LNCaP clone FGC (cell line): ENCODE measurements at regions not wholly inside any gene's neighbourhood (a gene's known extent, or its start where the extent isn't known, plus 50 kb on each side); places are given as distances from the start of the nearest gene placed in this dataset.
"Not testable (repeated sequence)": the region's sequence is repeated elsewhere in the genome, so short reads cannot be mapped to it uniquely, and the experiment has no call there.

ENCODE experiments used
- DNase-seq: peaks from one replicate; pipeline ENCODE4 v3.0.0-alpha.2; 2011; ENCODE audit warnings: low read depth
- H3K4me3 ChIP-seq: 2 replicates; pipeline ENCODE4 v1.5.1; 2011; ENCODE audit warnings: mild to moderate bottlenecking, low read depth, low read length, control low read depth
- TF ChIP-seq, protein P1 (sequence below): IDR thresholded peaks from 2 replicates; pipeline ENCODE4 v1.5.1; 2012; ENCODE audit warnings: mild to moderate bottlenecking; ENCODE audit not compliant: control insufficient read depth, insufficient read depth; ENCODE audit errors: extremely low read depth

DNA sequence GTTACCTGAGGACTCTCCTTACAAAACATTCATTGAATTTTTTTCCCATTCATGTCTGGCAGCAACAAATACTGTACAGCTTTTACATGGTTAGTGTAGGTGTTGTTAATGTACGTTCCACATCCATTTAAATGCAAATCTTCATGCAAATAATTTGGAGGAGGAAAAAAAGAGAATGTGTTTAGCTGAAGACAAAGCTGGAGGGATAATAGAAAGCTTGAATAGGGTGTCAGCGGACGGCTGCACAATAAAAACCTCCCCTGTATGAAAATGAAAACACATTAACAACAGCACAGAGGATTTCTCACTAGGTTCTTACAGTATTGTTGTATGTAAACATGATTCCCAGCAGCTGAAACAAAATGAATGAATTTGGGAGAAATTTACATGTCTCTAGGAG is 231.5 kb downstream of the ZNF608 start:
- H3K4me3 ChIP-seq, result no peak overlapping the region
- no peak for DNase-seq
- TF ChIP-seq, protein P1, sequence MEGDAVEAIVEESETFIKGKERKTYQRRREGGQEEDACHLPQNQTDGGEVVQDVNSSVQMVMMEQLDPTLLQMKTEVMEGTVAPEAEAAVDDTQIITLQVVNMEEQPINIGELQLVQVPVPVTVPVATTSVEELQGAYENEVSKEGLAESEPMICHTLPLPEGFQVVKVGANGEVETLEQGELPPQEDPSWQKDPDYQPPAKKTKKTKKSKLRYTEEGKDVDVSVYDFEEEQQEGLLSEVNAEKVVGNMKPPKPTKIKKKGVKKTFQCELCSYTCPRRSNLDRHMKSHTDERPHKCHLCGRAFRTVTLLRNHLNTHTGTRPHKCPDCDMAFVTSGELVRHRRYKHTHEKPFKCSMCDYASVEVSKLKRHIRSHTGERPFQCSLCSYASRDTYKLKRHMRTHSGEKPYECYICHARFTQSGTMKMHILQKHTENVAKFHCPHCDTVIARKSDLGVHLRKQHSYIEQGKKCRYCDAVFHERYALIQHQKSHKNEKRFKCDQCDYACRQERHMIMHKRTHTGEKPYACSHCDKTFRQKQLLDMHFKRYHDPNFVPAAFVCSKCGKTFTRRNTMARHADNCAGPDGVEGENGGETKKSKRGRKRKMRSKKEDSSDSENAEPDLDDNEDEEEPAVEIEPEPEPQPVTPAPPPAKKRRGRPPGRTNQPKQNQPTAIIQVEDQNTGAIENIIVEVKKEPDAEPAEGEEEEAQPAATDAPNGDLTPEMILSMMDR, result no peak

DNA sequence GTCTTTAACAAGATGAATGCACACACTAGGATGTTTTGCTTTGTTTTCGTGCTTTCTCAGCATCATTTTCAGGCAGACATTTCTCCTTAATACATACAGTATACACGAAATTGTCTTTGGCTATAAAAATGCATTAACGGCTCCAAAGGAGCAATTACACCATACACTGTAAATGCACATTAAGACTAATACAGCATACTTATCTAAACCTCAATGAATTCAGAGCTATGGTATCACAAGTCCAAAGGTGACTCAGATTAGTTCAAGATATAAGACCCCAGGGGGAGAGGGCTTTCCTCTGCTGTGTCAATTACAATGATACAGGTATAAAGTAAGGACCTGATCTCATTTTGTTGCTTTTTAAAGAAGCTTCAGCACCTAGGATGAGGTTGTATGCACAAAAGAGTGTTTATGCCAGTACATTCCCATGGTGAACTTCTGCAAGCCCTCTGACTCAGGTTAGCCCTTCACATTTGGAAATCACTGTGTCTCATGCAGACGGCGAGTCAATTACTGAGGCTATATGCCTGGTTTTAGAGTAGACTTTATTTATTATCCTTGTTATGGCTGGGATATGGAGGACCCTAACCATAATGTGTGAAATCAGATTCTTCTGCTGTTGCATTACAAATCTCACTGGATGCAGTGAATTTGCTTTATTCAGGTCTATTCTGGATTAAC is 233.3 kb downstream of the ZNF608 start:
- H3K4me3 ChIP-seq, result no peak overlapping the region
- TF ChIP-seq, protein P1, result no peak
- DNase-seq, result no peak

DNA sequence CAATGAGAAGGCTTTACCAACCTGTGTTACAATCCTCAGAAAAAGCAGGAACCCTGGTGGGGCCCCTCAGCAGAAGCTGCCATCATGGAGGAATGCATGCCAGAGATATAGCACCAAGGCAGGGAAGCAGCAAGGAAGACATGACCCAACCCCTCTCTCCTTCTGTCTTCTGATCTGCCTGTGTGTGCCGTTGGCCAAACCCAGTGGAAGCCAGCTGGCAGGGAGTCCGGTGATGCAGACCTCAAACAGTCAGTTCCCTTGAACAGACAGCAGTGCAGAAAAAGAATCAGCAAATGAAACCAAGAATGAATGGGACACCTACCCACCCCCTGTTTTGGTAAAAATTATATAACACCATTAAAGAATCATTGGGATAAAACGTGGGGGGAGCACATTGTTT is 234.2 kb downstream of the ZNF608 start:
- TF ChIP-seq, protein P1, result no peak
- no peak for DNase-seq
- no peak overlapping the region for H3K4me3 ChIP-seq

GRCh38 chr5:124511791-124512190 is 234.6 kb downstream of the ZNF608 start:
- TF ChIP-seq, protein P1, result no peak
- DNase-seq, result no peak
- H3K4me3 ChIP-seq, result no peak overlapping the region

DNA sequence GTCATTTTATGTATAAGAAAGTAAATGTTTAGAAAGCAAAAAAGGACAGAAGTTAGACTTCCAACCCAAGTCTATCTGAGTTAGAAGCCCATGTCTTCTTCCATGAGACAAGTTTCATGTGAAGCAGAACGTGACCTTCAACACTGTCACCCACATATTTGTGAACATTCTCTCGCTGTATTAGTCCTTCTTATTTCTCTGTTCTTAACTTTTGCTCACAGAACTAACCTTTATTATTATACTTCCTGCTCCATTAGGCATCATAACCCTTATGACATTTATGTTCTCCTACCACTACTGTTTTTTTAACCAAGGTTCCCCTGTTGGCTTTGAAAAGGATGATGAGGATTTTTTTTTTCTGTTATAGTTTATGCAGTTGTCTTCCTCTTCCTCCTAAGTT is 238.8 kb downstream of the ZNF608 start:
- H3K4me3 ChIP-seq, result no peak overlapping the region
- DNase-seq, result no peak
- TF ChIP-seq, protein P1, result no peak

DNA sequence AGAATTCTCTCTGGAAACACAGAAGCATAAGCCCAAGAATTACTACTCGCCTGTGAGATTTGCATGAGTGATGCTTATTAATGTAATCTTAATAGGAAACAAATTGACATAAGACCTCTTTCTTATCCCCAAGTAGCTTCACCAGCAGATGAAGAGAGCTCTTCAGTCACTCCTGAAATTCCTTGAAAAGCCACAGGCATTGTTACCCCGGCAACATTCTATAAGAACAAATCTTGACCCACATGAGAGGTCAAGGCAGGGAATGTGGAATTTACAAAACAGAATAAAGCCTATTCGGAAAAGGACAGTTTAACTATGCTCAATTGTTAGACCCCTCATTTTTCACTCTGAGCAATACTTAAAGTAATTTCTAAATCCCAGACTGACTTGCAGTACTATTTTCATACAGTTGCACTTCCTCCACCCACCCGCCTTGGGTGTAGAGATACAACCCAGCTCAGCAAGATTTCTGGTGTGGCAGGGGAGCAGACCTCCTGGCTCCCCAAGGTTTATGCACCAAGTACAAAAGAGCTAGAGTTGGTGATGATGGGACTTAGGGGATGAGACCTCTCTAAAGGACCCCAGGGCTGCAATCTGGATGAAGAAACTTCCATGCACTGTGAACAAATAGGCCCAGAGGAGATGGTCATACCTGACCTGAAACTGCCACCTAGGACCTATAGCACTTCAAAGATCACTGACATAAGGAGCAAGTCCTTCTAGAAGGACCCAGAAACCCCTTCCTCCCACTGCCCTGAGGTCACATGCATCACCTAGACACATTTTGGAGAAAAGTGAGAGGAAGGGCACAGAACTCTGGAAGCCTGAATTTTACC is 242.1 kb downstream of the ZNF608 start:
- no peak for DNase-seq
- no peak overlapping the region for H3K4me3 ChIP-seq
- TF ChIP-seq, protein P1, result no peak

- no peak overlapping the region for H3K4me3 ChIP-seq
- DNase-seq, result no peak
- TF ChIP-seq, protein P1, result no peak
These were observed 243.9 kb downstream of the ZNF608 start for GRCh38 chr5:124502551-124502950.

DNA sequence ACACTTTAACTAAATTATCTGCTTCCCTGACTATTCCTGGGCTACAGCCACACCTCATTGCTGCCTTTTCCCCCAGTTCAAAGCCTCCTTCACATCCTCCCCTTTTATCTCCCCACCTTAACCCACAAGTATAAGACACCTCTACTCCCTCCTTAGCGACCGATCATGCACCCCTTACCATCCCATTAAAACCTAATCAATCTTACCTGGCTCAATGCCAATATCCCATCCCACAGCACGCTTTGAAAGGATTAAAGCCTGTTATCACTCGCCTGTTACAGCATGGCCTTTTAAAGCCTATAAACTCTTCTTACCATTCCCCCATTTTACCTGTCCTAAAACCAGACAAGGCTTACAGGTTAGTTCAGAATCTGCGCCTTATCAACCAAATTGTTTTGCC is 246.6 kb downstream of the ZNF608 start:
- not testable (repeated sequence) for DNase-seq, H3K4me3 ChIP-seq

DNA sequence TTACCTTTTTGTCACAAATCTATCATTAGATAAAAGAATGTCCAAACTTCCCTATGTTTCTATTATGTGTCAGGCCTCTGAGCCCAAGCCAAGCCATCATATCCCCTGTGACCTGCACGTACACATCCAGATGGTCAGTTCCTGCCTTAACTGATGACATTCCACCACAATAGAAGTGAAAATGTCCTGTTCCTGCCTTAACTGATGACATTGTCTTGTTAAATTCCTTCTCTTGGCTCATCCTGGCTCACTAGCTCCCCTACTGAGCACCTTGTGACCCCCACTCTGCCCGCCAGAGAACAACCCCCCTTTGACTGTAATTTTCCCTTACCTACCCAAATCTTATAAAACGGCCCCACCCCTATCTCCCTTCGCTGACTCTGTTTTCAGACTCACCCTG is 249.5 kb downstream of the ZNF608 start:
- not testable (repeated sequence) for DNase-seq, H3K4me3 ChIP-seq
